OCI-M2 (cell line): ENCODE measurements at regions not wholly inside any gene's neighbourhood (a gene's known extent, or its start where the extent isn't known, plus 50 kb on each side); places are given as distances from the start of the nearest gene placed in this dataset.
"Not testable (repeated sequence)": the region's sequence is repeated elsewhere in the genome, so short reads cannot be mapped to it uniquely, and the experiment has no call there.

Experiments used
- DNase-seq: peaks from one replicate; lab custom pipeline; 2025; ENCODE audit not compliant: unreplicated experiment; lab: John Stamatoyannopoulos, UW

- not testable (repeated sequence) for DNase-seq
Measured at GRCh38 chr1:146883190-146883589, 54.9 kb upstream of the NBPF12 start.

GRCh38 chr1:146881096-146881495, 57.0 kb upstream of the NBPF12 start:
- not testable (repeated sequence) for DNase-seq

- not testable (repeated sequence) for DNase-seq
Measured at GRCh38 chr1:146863799-146864319, 74.3 kb upstream of the NBPF12 start.

- not testable (repeated sequence) for DNase-seq
Measured at GRCh38 chr1:146853147-146853546, 85.0 kb upstream of the NBPF12 start.

- DNase-seq, result not testable (repeated sequence)
Measured at GRCh38 chr1:146850352-146850889, 87.7 kb upstream of the NBPF12 start.

- DNase-seq, result not testable (repeated sequence)
Measured at GRCh38 chr1:146838725-146839124, 99.4 kb upstream of the NBPF12 start.

GRCh38 chr1:146826957-146827356, 111.2 kb upstream of the NBPF12 start:
- not testable (repeated sequence) for DNase-seq

GRCh38 chr1:146794236-146794635, 143.9 kb upstream of the NBPF12 start:
- not testable (repeated sequence) for DNase-seq

GRCh38 chr1:146792725-146793124, 145.4 kb upstream of the NBPF12 start:
- DNase-seq, result not testable (repeated sequence)

GRCh38 chr1:146784212-146784940, 153.7 kb upstream of the NBPF12 start:
- DNase-seq, result not testable (repeated sequence)

GRCh38 chr1:146781235-146781634, 156.9 kb upstream of the NBPF12 start:
- not testable (repeated sequence) for DNase-seq

GRCh38 chr1:146777826-146778602, 160.1 kb upstream of the NBPF12 start:
- DNase-seq, result not testable (repeated sequence)

GRCh38 chr1:146774988-146775387, 163.1 kb upstream of the NBPF12 start:
- DNase-seq, result not testable (repeated sequence)

GRCh38 chr1:146774271-146774670, 163.9 kb upstream of the NBPF12 start:
- DNase-seq, result not testable (repeated sequence)

GRCh38 chr1:146771409-146771808, 166.7 kb upstream of the NBPF12 start:
- DNase-seq, result not testable (repeated sequence)

GRCh38 chr1:146770998-146771397, 167.1 kb upstream of the NBPF12 start:
- not testable (repeated sequence) for DNase-seq

GRCh38 chr1:146763234-146763633, 174.9 kb upstream of the NBPF12 start:
- not testable (repeated sequence) for DNase-seq

GRCh38 chr1:146756858-146757257, 181.3 kb upstream of the NBPF12 start:
- DNase-seq, result not testable (repeated sequence)

GRCh38 chr1:146748686-146749085, 189.4 kb upstream of the NBPF12 start:
- DNase-seq, result not testable (repeated sequence)

- not testable (repeated sequence) for DNase-seq
Measured at GRCh38 chr1:146731981-146732680, 206.0 kb upstream of the NBPF12 start.
